ENCODE measurements at regions not wholly inside any gene's neighbourhood (a gene's known extent, or its start where the extent isn't known, plus 50 kb on each side); places are given as distances from the start of the nearest gene placed in this dataset.
A peak's percentile ranks its signal among the peaks of the same experiment; 100 is the strongest.

DNA sequence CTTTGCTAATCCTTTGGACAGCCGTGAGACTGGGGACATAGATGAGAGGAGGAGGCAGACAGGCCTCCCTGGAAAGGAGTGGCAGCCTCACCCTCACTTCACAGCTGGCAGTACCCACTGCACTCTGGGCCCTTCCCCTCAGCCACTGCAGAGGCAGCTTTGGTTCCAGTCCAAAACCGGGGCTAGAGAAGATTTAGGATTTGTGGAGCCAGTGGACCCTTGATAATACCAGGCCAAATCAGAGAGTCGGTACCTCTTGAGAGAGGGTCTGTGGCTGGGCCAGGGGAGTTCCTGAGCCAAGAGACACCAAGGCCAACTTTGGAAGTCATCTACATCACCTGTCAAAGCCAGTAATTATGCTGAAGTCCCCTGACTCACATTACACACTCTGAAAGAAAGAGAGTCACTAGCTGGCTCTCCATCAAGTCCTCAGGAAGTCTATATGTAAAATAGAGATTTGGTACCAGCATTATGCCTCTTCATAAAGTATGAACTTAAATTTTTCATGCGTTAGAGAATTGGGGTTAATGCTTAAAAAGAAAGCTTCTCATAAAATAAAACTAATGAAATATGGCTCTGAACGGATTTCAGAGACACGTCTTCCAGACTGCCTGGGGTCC is 244.1 kb upstream of the SEMA6D start:
- TF ChIP-seq POLR2A (IDR thresholded peaks at IDR 0.05; ENCODE audit: extremely low read depth, insufficient read length), result no peak
- TF ChIP-seq, protein P1, sequence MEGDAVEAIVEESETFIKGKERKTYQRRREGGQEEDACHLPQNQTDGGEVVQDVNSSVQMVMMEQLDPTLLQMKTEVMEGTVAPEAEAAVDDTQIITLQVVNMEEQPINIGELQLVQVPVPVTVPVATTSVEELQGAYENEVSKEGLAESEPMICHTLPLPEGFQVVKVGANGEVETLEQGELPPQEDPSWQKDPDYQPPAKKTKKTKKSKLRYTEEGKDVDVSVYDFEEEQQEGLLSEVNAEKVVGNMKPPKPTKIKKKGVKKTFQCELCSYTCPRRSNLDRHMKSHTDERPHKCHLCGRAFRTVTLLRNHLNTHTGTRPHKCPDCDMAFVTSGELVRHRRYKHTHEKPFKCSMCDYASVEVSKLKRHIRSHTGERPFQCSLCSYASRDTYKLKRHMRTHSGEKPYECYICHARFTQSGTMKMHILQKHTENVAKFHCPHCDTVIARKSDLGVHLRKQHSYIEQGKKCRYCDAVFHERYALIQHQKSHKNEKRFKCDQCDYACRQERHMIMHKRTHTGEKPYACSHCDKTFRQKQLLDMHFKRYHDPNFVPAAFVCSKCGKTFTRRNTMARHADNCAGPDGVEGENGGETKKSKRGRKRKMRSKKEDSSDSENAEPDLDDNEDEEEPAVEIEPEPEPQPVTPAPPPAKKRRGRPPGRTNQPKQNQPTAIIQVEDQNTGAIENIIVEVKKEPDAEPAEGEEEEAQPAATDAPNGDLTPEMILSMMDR (IDR thresholded peaks at IDR 0.05; ENCODE audit: low read depth, low read length), result no peak
- TF ChIP-seq, protein P2, sequence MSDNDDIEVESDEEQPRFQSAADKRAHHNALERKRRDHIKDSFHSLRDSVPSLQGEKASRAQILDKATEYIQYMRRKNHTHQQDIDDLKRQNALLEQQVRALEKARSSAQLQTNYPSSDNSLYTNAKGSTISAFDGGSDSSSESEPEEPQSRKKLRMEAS (IDR thresholded peaks at IDR 0.05; ENCODE audit: low read depth, low read length), result no peak
- no peak for TF ChIP-seq MYC (IDR thresholded peaks at IDR 0.05; ENCODE audit: low read depth, low read length)
- H3K4me3 ChIP-seq (ENCODE audit: low read depth, low read length), result no peak overlapping the region
- DNase-seq (ENCODE audit: low read depth), result no peak

DNA sequence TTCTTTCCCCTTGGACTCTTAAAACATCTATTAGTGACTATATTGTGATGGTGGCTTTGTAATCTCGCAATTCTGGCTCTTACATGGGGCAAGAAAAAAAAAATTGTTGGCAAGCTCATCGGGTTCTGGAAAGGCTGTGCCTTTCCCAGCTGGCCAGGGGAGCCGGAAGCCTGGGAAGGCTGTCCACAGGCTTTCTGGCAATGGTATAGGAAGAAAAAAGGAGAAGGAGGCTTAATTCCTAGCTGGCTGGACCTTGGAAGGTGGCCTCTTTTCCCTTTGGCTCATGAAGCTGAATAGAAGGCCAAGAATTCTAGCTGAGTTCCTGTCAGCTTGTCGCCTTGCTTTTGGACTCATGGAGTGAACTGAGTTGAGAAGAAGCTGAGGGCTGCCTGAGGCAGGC is 243.5 kb upstream of the SEMA6D start:
- TF ChIP-seq MYC (IDR thresholded peaks at IDR 0.05; ENCODE audit: low read depth, low read length) (no peak), POLR2A (IDR thresholded peaks at IDR 0.05; ENCODE audit: extremely low read depth, insufficient read length) (no peak)
- TF ChIP-seq, protein P2 (IDR thresholded peaks at IDR 0.05; ENCODE audit: low read depth, low read length), result no peak
- TF ChIP-seq, protein P1 (IDR thresholded peaks at IDR 0.05; ENCODE audit: low read depth, low read length), result no peak
- no peak for DNase-seq (ENCODE audit: low read depth)
- no peak overlapping the region for H3K4me3 ChIP-seq (ENCODE audit: low read depth, low read length)

DNA sequence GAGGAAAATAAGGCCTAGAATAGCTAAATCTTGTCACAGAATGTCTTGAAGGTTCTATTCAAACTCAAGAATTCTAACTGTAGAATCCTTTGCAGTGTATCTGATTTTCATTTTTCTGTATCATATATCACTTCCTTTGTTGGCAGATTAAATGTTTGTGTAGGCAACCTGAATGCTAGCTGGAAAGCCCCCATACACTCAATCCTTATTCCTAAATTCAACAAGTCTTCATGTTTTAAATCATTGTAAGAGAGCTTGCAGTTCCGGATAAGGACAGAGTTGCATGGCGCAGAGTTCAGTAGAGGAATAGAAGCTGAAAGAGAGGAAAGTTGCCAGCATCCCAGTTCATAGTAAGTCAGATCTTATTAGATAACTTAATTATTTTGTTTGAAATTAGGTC is 242.0 kb upstream of the SEMA6D start:
- TF ChIP-seq, protein P2 (IDR thresholded peaks at IDR 0.05; ENCODE audit: low read depth, low read length), result no peak
- no peak for TF ChIP-seq MYC (IDR thresholded peaks at IDR 0.05; ENCODE audit: low read depth, low read length)
- TF ChIP-seq, protein P1 (IDR thresholded peaks at IDR 0.05; ENCODE audit: low read depth, low read length), result no peak
- TF ChIP-seq POLR2A (IDR thresholded peaks at IDR 0.05; ENCODE audit: extremely low read depth, insufficient read length), result no peak
- no peak for DNase-seq (ENCODE audit: low read depth)
- H3K4me3 ChIP-seq (ENCODE audit: low read depth, low read length), result no peak overlapping the region

DNA sequence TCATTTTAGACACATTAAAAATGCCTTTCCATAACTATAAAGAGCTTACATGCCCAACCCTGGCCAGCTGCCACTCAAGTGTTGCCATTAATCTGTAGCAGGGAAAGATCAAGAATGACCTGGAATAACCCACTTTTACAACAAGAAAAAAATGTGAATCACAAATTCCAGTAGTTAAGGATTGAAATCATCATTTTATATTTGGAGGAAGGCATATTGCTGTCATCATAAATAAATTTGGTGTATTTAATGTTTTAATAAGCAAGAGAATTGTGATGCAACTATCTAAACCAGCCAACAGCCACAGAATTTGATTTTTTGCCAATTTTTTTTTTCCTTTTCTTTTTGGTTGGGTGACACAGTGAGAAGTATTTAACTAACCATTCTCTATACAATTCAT is 240.0 kb upstream of the SEMA6D start:
- TF ChIP-seq, protein P1 (IDR thresholded peaks at IDR 0.05; ENCODE audit: low read depth, low read length), result no peak
- TF ChIP-seq, protein P2 (IDR thresholded peaks at IDR 0.05; ENCODE audit: low read depth, low read length), result no peak
- TF ChIP-seq MYC (IDR thresholded peaks at IDR 0.05; ENCODE audit: low read depth, low read length), result no peak
- TF ChIP-seq POLR2A (IDR thresholded peaks at IDR 0.05; ENCODE audit: extremely low read depth, insufficient read length), result no peak
- DNase-seq (ENCODE audit: low read depth), result no peak
- H3K4me3 ChIP-seq (ENCODE audit: low read depth, low read length), result no peak overlapping the region

DNA sequence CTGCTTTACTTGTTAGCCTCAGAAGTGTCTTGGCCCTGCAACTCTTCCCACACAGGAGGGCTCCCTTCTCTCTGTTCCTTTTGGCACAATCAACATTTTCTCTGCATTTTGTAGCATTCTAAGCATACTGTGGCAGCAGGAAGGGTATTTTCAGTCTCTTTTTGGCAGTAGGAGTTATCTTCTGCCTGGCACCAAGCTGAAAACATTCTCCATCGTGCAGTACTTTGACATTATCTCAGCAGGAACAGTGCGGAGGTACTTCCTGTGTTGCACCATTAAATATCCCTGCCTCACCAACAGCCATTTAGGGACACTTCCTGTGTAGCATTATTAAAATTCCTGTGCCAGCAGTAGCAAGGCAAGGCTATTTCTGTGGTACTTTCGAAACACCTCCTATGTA is 233.2 kb upstream of the SEMA6D start:
- peak; percentile 35 for DNase-seq (ENCODE audit: low read depth)
- H3K4me3 ChIP-seq (ENCODE audit: low read depth, low read length), result no peak overlapping the region
- TF ChIP-seq MYC (IDR thresholded peaks at IDR 0.05; ENCODE audit: low read depth, low read length), result no peak

DNA sequence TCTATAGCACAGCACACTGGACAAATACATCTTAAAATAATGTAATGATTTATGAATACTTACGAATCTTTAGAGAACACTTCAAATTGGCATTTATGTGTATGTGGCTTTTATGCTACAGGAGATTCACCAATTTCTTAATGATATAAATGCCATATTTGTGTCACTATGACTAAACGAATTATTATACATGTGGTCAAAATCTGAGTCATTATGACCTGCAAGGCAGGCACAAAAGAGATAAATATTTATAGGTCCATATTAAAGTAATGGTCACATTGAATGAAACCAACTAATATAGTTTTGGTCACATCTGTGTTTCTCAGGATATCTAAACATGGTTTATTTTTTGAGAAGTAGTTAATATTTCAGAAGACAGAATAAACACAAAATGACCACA is 232.3 kb upstream of the SEMA6D start:
- no peak overlapping the region for H3K4me3 ChIP-seq (ENCODE audit: low read depth, low read length)
- no peak for TF ChIP-seq POLR2A (IDR thresholded peaks at IDR 0.05; ENCODE audit: extremely low read depth, insufficient read length)
- TF ChIP-seq, protein P2 (IDR thresholded peaks at IDR 0.05; ENCODE audit: low read depth, low read length), result no peak
- TF ChIP-seq, protein P1 (IDR thresholded peaks at IDR 0.05; ENCODE audit: low read depth, low read length), result no peak
- no peak for TF ChIP-seq MYC (IDR thresholded peaks at IDR 0.05; ENCODE audit: low read depth, low read length)
- no peak for DNase-seq (ENCODE audit: low read depth)
